ENCODE measurements at regions not wholly inside any gene's neighbourhood (a gene's known extent, or its start where the extent isn't known, plus 50 kb on each side); places are given as distances from the start of the nearest gene placed in this dataset.

DNA sequence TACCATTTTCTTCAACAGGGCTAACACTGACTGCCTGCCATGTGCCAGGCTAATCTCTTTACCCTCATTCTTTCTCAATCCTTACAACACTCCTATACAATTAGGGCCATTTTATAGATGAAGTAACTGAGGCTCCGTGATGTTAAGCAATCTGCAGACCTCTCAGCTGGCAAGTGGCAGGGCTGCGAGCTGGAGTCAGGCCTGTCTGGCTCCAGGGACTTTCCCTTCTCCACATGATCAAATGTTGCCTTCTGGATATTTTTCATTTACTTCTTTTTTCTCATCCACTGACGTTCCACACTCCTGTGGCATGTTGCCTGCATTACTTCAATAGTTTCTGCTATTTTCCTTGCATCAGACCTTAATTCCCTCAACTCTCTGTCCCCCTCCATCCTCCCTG, 55.2 kb upstream of the TAGAP start:
- DNase-seq (ENCODE audit: low read depth): no peak

DNA sequence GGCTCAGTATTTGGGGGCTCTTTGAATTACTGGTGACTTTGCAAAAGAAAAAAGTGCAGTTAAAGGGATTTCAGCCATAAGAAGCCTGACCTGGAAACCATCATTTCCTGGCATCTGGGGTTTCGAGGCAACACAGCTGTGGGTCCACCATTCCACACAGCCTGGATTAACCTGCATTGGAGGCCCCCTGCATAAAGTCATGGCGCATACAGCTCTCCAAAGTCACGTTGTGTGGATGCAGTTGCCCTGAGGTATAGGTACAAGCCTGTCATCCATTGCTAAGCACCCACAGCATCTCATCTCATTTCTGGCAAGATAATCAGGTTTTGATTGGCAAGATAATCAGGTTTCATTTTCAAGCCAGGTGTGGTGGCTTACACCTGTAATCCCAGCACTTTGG, 54.5 kb upstream of the TAGAP start:
- DNase-seq (ENCODE audit: low read depth): no peak

DNA sequence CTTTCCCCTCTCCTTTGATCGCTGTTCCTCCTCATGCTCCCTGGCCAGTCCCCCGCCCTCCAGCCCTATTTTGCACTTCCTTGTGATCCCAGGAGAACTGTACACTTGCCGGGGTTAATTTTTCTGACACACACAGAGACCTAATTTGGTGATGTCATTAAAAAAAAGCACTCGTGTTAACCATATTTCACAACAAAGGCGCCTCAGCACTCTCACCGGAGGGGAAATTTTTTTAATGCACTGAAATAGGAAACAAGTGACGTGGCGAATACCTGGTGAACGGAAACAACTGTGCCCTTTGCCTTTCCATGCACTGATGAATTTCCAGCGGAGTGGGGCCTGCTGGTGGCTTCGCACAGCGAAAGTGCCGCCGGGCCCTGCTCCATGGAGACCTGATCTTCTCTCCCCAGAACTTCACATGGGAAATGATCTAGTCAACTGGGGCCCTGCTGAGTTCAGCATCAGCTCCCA, 53.9 kb upstream of the TAGAP start:
- no peak for DNase-seq (ENCODE audit: low read depth)

DNA sequence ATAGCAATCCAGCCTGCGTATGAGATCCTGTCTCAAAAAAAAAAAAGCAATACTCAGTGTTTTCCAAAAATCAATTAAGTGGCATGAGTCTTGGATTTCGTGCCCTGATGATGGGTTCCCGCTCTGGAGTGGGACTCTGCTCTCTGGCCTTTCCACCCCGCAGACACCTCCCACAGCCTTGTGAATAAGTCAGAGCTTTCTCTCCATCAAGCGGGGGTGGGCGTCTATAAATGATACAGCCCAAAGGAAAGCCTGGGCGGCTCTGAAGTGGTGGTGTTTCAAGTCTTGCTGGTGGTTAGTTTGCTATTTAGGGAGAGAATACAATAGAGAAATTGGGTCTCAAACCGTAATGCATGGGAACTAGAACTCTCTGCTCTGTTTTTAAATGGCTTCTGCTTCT, 52.5 kb upstream of the TAGAP start:
- no peak for DNase-seq (ENCODE audit: low read depth)

DNA sequence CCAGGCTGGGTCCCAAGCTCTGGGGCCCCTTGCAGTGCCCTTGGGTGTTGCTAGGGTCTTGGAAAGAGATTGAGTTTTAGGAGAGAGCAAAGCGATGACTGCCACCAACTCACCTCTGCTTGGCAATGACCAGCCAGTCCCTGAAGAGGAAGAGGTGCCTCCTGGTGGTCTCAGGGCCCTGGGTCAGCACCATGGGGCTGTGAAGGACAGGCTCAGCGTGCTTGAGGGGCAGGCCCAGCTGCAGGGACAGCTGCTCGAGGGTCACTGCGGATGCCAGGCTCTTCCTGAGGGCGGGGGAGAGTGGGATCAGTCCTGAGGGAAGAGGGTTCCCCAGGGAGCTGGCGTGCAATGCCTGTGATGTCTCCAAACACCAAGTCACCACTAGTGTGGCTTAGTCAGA, 50.8 kb upstream of the TAGAP start:
- DNase-seq (ENCODE audit: low read depth): peak; percentile 93

DNA sequence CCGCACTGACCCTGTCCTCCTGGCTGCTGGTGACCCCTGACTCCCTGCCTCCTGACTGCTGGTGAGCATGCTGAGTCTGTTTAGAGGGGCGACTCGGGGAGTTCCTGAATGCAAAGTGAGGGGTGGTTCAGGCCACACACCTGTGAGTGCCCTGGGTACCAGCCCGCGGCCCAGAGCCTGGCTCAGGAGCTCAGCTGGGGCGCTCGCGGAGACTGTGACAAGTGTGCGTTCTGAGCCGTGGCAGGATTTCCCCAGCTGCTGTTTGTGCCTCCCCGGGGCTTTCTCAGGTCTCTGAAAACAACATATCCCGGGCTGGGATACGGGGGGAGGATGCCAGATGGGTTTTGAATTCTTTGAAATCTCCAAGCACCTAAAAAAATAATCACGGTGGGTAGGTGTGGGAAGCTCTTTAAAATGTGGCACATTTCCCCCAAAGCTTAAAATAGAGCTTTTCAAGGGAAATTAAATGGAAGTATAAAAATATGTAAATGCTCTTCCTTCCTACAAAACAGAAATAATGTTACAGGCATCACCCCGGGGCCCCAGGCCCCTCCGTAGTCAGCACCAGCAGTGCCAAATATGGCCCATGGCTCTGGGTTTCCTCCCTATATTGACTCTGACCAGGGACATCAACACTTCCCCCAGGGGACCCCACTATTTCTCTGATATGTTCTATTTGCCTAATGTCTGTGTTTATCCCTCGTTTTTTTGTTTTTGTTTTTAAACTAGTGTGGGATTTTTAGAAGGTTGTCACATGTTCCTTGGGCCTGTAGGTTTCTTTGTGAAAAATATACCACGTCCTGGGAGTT, 49.9 kb upstream of the TAGAP start:
- no peak for DNase-seq (ENCODE audit: low read depth)

Data from myocyte (in vitro differentiated cells).